Prostate gland (tissue), 2 donors: ENCODE measurements at regions not wholly inside any gene's neighbourhood (a gene's known extent, or its start where the extent isn't known, plus 50 kb on each side); places are given as distances from the start of the nearest gene placed in this dataset.
A peak's percentile ranks its signal among the peaks of the same experiment; 100 is the strongest.

ENCODE experiments used
- DNase-seq: peaks from one replicate; pipeline ENCODE4 v3.0.0-alpha.2; 2019; ENCODE audit warnings: low spot score
- H3K27ac ChIP-seq, 2 donors: fragments of 200-600 bp; sonication (generic); 2 replicates each; pipeline ENCODE4 v1.5.1; 2017 to 2019
- H3K27me3 ChIP-seq: fragments of 200-600 bp; sonication (generic); replicated peaks from 2 replicates; pipeline ENCODE4 v1.5.1; 2019; ENCODE audit not compliant: insufficient read depth
- H3K36me3 ChIP-seq, 2 donors: fragments of 200-600 bp; sonication (generic); 1 replicate in 1 of 2; 2 replicates in 1 of 2; pipeline versions ENCODE4 v1.5.1 to v1.8.1; 2017 to 2019
- H3K4me1 ChIP-seq: fragments of 200-600 bp; sonication (generic); replicated peaks from 2 replicates; pipeline ENCODE4 v1.5.1; 2019
- H3K4me3 ChIP-seq, 2 donors: fragments of 200-600 bp; sonication (generic); 2 replicates each; pipeline ENCODE4 v1.5.1; 2017 to 2019
- H3K9me3 ChIP-seq: fragments of 200-600 bp; sonication (generic); 2 replicates; pipeline ENCODE4 v1.5.1; 2017
- CTCF ChIP-seq, 4 experiments: fragments of 200-600 bp in 2 of 4; fragments of 450-650 bp in 2 of 4; sonication (generic) in 2 of 4; IDR thresholded peaks; 1 replicate in 3 of 4; 2 replicates in 1 of 4; pipeline ENCODE4 v1.5.1; 2016 to 2019; ENCODE audit warnings: antibody characterized with exemption in 4 of 4, mild to moderate bottlenecking in 2 of 4, moderate library complexity in 2 of 4
- POLR2A ChIP-seq: fragments of 450-650 bp; IDR thresholded peaks from one replicate; pipeline ENCODE4 v1.6.1; 2016; ENCODE audit warnings: antibody characterized with exemption, mild to moderate bottlenecking
- POLR2AphosphoS5 ChIP-seq: sonication (generic); formaldehyde crosslinking; IDR thresholded peaks from one replicate; pipeline ENCODE4 v1.6.1; 2017; ENCODE audit warnings: antibody characterized with exemption
- WGBS: methylation state at CpG from one replicate; pipeline ENCODE4 v1.1.5; 2018; 5-methylcytosine and 5-hydroxymethylcytosine counted together
- intact Hi-C: fragments of 100-400 bp; cut with DNase I; formaldehyde crosslinking; loops from one replicate; pipeline ENCODE4 v1.14.2; 2022

- intact Hi-C loops: no loop called here
- no peak for TF ChIP-seq POLR2AphosphoS5
- no peak for TF ChIP-seq POLR2A
- no peaks in the 10 kb centered on the region for H3K4me1 ChIP-seq
- H3K4me3 ChIP-seq: no peak overlapping the region
- H3K9me3 ChIP-seq: no peaks in the 10 kb centered on the region
- 47% methylated on average over 23 of the region's 23 CpGs for WGBS
- DNase-seq: no peak
- no peaks in the 10 kb centered on the region for H3K36me3 ChIP-seq
- no peaks in the 10 kb centered on the region for H3K27me3 ChIP-seq
- peak overlapping the region in 1 of 2 donors; percentile 9 for H3K27ac ChIP-seq
Measured at GRCh38 chr16:85312642-85313525, 200.6 kb upstream of the CIBAR2 start.

GRCh38 chr16:85313526-85314301 is 201.4 kb upstream of the CIBAR2 start:
- Histone ChIP-seq H3K27me3 (no peaks in the 10 kb centered on the region), H3K9me3 (no peaks in the 10 kb centered on the region), H3K4me1 (no peaks in the 10 kb centered on the region), H3K36me3 (no peaks in the 10 kb centered on the region), H3K27ac (peak overlapping the region in 1 of 2 donors; percentile 9), H3K4me3 (no peak overlapping the region)
- DNase-seq: peak; percentile 39
- TF ChIP-seq CTCF (IDR thresholded peaks at IDR 0.05) (no peak), POLR2A (no peak), POLR2AphosphoS5 (no peak)
- intact Hi-C loops: no loop called here
- WGBS: 44% methylated on average over 13 of the region's 13 CpGs

GRCh38 chr16:85314512-85314971 is 202.3 kb upstream of the CIBAR2 start:
- Histone ChIP-seq H3K36me3 (no peaks in the 10 kb centered on the region), H3K27ac (no peak overlapping the region), H3K27me3 (no peaks in the 10 kb centered on the region), H3K9me3 (no peaks in the 10 kb centered on the region), H3K4me1 (no peaks in the 10 kb centered on the region), H3K4me3 (no peak overlapping the region)
- DNase-seq: no peak
- 55% methylated on average over 11 of the region's 11 CpGs for WGBS
- TF ChIP-seq POLR2AphosphoS5: no peak
- TF ChIP-seq CTCF (IDR thresholded peaks at IDR 0.05): no peak
- TF ChIP-seq POLR2A: no peak
- intact Hi-C loops: no loop called here

GRCh38 chr16:85315866-85316265 is 203.6 kb upstream of the CIBAR2 start:
- TF ChIP-seq POLR2AphosphoS5 (no peak), CTCF (IDR thresholded peaks at IDR 0.05) (no peak), POLR2A (no peak)
- intact Hi-C loops: no loop called here
- no peak for DNase-seq
- no peaks in the 10 kb centered on the region for H3K36me3 ChIP-seq
- H3K4me1 ChIP-seq: no peaks in the 10 kb centered on the region
- no peak overlapping the region for H3K27ac ChIP-seq
- no peaks in the 10 kb centered on the region for H3K9me3 ChIP-seq
- no peak overlapping the region for H3K4me3 ChIP-seq
- 90% methylated on average over 14 of the region's 14 CpGs for WGBS
- H3K27me3 ChIP-seq: no peaks in the 10 kb centered on the region

- DNase-seq: peak; percentile 50
- WGBS: 54% methylated on average over 19 of the region's 19 CpGs
- no peaks in the 10 kb centered on the region for H3K27me3 ChIP-seq
- TF ChIP-seq POLR2A: no peak
- peak; percentile 57 to 78 (median 75) for TF ChIP-seq CTCF (IDR thresholded peaks at IDR 0.05)
- intact Hi-C loops: no loop called here
- no peaks in the 10 kb centered on the region for H3K36me3 ChIP-seq
- H3K4me1 ChIP-seq: peaks cover 5% of the 10 kb centered on the region
- no peak overlapping the region for H3K4me3 ChIP-seq
- no peak overlapping the region for H3K27ac ChIP-seq
- no peaks in the 10 kb centered on the region for H3K9me3 ChIP-seq
Measured at GRCh38 chr16:85316321-85316919, 204.1 kb upstream of the CIBAR2 start.
